Thoracic aorta (tissue), 2 donors: ENCODE measurements at regions not wholly inside any gene's neighbourhood (a gene's known extent, or its start where the extent isn't known, plus 50 kb on each side); places are given as distances from the start of the nearest gene placed in this dataset.

Experiments
- ATAC-seq: fragments of 150-250 bp; one replicate; pipeline ENCODE4 v1.8.0; 2017; ENCODE audit warnings: low read depth; ENCODE audit not compliant: insufficient number of reproducible peaks, low FRiP score
- DNase-seq: peaks from one replicate; pipeline ENCODE4 v3.0.0-alpha.2; 2020; ENCODE audit warnings: low spot score
- H3K27ac ChIP-seq, 2 donors: fragments of 200-600 bp; sonication (generic); 1 replicate in 1 of 2; 2 replicates in 1 of 2; pipeline ENCODE4 v1.5.1; 2016; ENCODE audit warnings: mild to moderate bottlenecking in 2 of 2, moderate library complexity in 2 of 2
- H3K27me3 ChIP-seq: fragments of 200-600 bp; sonication (generic); replicated peaks from 2 replicates; pipeline ENCODE4 v1.6.0; 2016; ENCODE audit warnings: mild to moderate bottlenecking; ENCODE audit not compliant: insufficient read depth
- H3K36me3 ChIP-seq: fragments of 200-600 bp; sonication (generic); one replicate; pipeline ENCODE4 v1.5.1; 2016
- H3K4me1 ChIP-seq, 2 donors: fragments of 200-600 bp; sonication (generic); 1 replicate in 1 of 2; 2 replicates in 1 of 2; pipeline versions ENCODE4 v1.5.1 to v1.6.0; 2016; ENCODE audit warnings: low read depth in 2 of 2, mild to moderate bottlenecking in 1 of 2; ENCODE audit not compliant: control insufficient read depth in 1 of 2
- H3K4me3 ChIP-seq: fragments of 200-600 bp; sonication (generic); 2 replicates; pipeline ENCODE4 v1.5.1; 2016; ENCODE audit warnings: mild to moderate bottlenecking
- H3K9me3 ChIP-seq: fragments of 200-600 bp; sonication (generic); 2 replicates; pipeline ENCODE4 v1.5.1; 2016
- TF ChIP-seq, protein P1 (sequence below): fragments of 200-600 bp; sonication (generic); IDR thresholded peaks from one replicate; pipeline ENCODE4 v1.5.1; 2019; ENCODE audit warnings: antibody characterized with exemption

DNA sequence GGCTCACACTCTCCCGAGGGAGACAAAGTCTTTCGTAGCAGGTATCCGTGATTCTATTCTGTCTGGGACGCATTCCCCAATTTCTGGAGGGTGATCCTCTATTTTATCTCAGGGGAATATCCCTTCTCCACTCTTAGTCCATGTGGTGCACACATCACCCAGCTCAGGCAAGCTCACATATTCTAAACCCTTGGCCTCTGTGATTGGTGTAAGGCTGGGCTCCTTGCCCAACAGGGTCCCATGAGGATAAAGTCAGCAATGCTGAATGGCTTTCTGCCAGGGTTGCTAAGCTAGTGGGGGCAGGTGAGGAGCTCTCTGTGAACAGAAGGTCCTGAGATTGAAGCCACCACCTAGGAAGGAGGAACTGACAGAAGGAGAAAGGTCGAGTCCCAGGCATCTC lies 137.2 kb downstream of the CDH26 start:
- no peak overlapping the region for H3K27ac ChIP-seq
- no peak overlapping the region for H3K4me3 ChIP-seq
- ATAC-seq = no peak
- H3K9me3 ChIP-seq = no peaks in the 10 kb centered on the region
- TF ChIP-seq, protein P1, sequence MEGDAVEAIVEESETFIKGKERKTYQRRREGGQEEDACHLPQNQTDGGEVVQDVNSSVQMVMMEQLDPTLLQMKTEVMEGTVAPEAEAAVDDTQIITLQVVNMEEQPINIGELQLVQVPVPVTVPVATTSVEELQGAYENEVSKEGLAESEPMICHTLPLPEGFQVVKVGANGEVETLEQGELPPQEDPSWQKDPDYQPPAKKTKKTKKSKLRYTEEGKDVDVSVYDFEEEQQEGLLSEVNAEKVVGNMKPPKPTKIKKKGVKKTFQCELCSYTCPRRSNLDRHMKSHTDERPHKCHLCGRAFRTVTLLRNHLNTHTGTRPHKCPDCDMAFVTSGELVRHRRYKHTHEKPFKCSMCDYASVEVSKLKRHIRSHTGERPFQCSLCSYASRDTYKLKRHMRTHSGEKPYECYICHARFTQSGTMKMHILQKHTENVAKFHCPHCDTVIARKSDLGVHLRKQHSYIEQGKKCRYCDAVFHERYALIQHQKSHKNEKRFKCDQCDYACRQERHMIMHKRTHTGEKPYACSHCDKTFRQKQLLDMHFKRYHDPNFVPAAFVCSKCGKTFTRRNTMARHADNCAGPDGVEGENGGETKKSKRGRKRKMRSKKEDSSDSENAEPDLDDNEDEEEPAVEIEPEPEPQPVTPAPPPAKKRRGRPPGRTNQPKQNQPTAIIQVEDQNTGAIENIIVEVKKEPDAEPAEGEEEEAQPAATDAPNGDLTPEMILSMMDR = no peak
- H3K36me3 ChIP-seq = no peaks in the 10 kb centered on the region
- peaks cover 2 to 7% of the 10 kb centered on the region in 2 donors for H3K4me1 ChIP-seq
- H3K27me3 ChIP-seq = no peaks in the 10 kb centered on the region
- no peak for DNase-seq

DNA sequence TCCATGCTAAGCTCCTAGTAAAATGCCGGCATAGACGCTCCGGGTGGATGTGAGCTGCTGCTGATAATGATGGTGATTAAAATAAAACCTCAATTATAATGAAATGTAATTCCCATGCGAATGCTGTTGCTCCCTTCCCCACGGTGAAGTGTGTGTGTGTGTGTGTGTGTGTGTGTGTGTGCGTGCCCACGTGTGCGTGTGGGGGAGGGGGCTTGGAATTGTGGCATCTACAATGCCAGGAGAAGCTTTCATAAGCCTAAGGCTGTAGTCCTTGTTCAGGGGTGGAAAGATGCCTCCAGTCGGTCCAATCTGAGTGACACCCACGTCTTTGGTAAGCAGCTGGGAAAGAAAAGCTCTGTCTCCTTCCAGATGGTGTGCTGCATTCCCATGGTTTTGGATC lies 137.9 kb downstream of the CDH26 start:
- no peaks in the 10 kb centered on the region for H3K36me3 ChIP-seq
- DNase-seq (no peak), ATAC-seq (no peak)
- TF ChIP-seq, protein P1 = no peak
- no peak overlapping the region for H3K4me3 ChIP-seq
- H3K27me3 ChIP-seq = no peaks in the 10 kb centered on the region
- H3K4me1 ChIP-seq = peaks cover 2 to 7% of the 10 kb centered on the region in 2 donors
- no peaks in the 10 kb centered on the region for H3K9me3 ChIP-seq
- no peak overlapping the region for H3K27ac ChIP-seq

DNA sequence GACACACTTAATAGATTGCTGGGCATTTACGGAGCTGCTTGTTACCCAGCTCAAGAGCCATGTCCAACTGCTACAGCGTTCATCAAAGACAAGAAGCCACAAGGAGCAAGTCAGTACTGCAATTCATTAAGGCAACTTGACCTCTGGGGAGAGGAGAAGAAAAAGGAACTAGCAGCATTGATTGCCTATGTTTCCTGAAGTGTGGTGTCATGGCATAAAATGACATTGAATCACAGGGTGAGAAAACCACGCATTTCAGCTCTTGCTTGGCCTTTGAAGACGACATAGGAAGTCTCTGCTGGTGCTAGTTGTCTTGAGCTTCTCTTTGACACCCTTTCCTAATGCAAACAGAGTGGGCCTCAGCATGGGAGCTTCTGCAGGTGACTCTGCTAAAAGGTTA lies 139.1 kb downstream of the CDH26 start:
- Histone ChIP-seq H3K27ac (no peak overlapping the region), H3K4me3 (no peak overlapping the region), H3K4me1 (peaks cover 2 to 7% of the 10 kb centered on the region in 2 donors), H3K36me3 (no peaks in the 10 kb centered on the region), H3K27me3 (no peaks in the 10 kb centered on the region), H3K9me3 (no peaks in the 10 kb centered on the region)
- no peak for DNase-seq
- ATAC-seq = no peak
- TF ChIP-seq, protein P1 = no peak

DNA sequence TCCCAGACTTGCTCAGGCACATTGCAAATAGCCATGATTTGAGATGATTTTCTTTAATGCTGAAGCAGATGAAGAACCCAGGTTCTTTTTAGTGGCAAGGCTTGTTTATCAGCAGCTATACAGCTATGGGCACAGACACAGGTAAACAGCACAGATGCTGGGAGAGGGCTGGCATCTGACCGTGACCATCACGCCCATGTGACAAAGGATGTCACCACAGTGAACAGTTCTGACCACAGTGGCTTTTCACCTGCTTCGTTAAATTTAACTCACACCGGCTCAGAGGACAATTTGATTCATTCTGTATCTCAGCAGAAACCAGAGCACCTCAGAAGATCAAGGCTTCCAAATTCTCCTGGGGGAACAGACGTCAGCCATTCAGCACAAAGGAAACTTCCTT lies 142.6 kb downstream of the CDH26 start:
- Histone ChIP-seq H3K27me3 (no peaks in the 10 kb centered on the region), H3K4me3 (no peak overlapping the region), H3K4me1 (no peaks in the 10 kb centered on the region), H3K9me3 (no peaks in the 10 kb centered on the region), H3K27ac (no peak overlapping the region), H3K36me3 (no peaks in the 10 kb centered on the region)
- ATAC-seq (no peak), DNase-seq (no peak)
- TF ChIP-seq, protein P1 = no peak

DNA sequence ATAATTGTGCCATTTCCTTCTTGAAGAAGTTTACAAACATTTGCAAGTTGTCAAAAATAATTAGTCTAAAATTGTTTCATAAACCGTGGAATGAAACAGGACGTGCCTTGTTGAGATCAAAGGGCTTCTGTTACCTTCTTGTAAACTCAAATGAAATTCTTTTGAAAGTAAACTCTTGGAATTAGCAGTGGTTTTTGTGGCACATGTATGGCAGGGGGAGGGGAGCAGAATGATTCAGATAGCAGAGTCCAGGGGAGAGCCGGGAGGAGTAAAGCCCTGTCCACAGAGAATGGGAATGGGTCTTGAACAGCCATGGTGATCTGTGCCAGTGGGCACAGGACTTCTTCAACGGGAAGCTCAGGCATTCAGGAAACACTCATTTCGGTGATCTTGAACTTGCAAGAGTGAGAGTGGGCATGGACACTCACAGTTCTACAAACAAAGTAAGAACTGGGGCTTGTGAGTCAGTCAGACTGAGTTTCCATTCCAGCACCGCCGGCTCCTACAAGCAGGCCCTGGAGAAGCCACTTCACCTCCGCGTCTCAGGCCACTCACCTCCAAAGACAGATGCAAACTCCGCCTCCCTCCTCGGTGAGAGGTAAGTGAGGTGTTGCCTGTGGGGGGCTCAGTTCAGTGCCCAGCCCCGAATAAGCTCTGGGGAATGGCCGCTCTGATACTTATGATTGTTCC lies 143.1 kb downstream of the CDH26 start:
- H3K27me3 ChIP-seq = no peaks in the 10 kb centered on the region
- no peaks in the 10 kb centered on the region for H3K9me3 ChIP-seq
- DNase-seq = no peak
- no peak overlapping the region for H3K27ac ChIP-seq
- H3K36me3 ChIP-seq = no peaks in the 10 kb centered on the region
- ATAC-seq = no peak
- no peak overlapping the region for H3K4me3 ChIP-seq
- TF ChIP-seq, protein P1 = no peak
- no peaks in the 10 kb centered on the region for H3K4me1 ChIP-seq
